Large intestine (tissue), 3 donors: ENCODE measurements at regions not wholly inside any gene's neighbourhood (a gene's known extent, or its start where the extent isn't known, plus 50 kb on each side); places are given as distances from the start of the nearest gene placed in this dataset.

Experiments used
- DNase-seq, 2 donors: peaks; one replicate each; pipeline versions ENCODE4 v3.0.0 to v3.0.0-alpha.2; 2013
- H3K27ac ChIP-seq: one replicate; pipeline ENCODE4 v1.5.1; 2013; ENCODE audit warnings: low read length
- H3K27me3 ChIP-seq: 2 replicates; pipeline ENCODE4 v1.6.1; 2013; ENCODE audit warnings: low read length; ENCODE audit not compliant: control insufficient read depth, insufficient read depth
- H3K36me3 ChIP-seq: 2 replicates; pipeline ENCODE4 v1.6.1; 2013; ENCODE audit warnings: low read length; ENCODE audit not compliant: control insufficient read depth, insufficient read depth
- H3K4me1 ChIP-seq: one replicate; pipeline ENCODE4 v1.6.1; 2013; ENCODE audit warnings: low read length; ENCODE audit not compliant: control insufficient read depth, insufficient read depth
- H3K4me3 ChIP-seq: one replicate; pipeline ENCODE4 v1.5.1; 2013; ENCODE audit warnings: low read length
- H3K9me3 ChIP-seq: one replicate; pipeline ENCODE4 v1.6.1; 2013; ENCODE audit warnings: mild to moderate bottlenecking, low read depth, low read length, moderate library complexity; ENCODE audit not compliant: control insufficient read depth
- WGBS: methylation state at CpG from one replicate; pipeline ENCODE4 v1.1.5; 2013; ENCODE audit warnings: low lambda C conversion rate; ENCODE audit not compliant: insufficient coverage; 5-methylcytosine and 5-hydroxymethylcytosine counted together

GRCh38 chr2:226424971-226425370 lies 374.6 kb downstream of the IRS1 start:
- peaks cover 14% of the 10 kb centered on the region for H3K4me1 ChIP-seq
- no peaks in the 10 kb centered on the region for H3K27me3 ChIP-seq
- H3K9me3 ChIP-seq = no peaks in the 10 kb centered on the region
- no peak overlapping the region for H3K4me3 ChIP-seq
- no peak for DNase-seq
- H3K27ac ChIP-seq = no peak overlapping the region
- 80% methylated on average over 1 of the region's 3 CpGs for WGBS
- H3K36me3 ChIP-seq = no peaks in the 10 kb centered on the region

- no peak overlapping the region for H3K27ac ChIP-seq
- H3K4me1 ChIP-seq = peaks cover 9% of the 10 kb centered on the region
- H3K9me3 ChIP-seq = no peaks in the 10 kb centered on the region
- WGBS = 60% methylated on average over 1 of the region's 7 CpGs
- no peak overlapping the region for H3K4me3 ChIP-seq
- DNase-seq = no peak
- no peaks in the 10 kb centered on the region for H3K27me3 ChIP-seq
- H3K36me3 ChIP-seq = no peaks in the 10 kb centered on the region
Measured at GRCh38 chr2:226423498-226423960, 376.1 kb downstream of the IRS1 start.

- DNase-seq = no peak
- Histone ChIP-seq H3K4me3 (no peak overlapping the region), H3K36me3 (no peaks in the 10 kb centered on the region), H3K27me3 (no peaks in the 10 kb centered on the region), H3K4me1 (no peaks in the 10 kb centered on the region), H3K27ac (no peak overlapping the region), H3K9me3 (no peaks in the 10 kb centered on the region)
Measured at GRCh38 chr2:226420646-226421045, 379.0 kb downstream of the IRS1 start.

GRCh38 chr2:226418521-226418920 lies 381.1 kb downstream of the IRS1 start:
- no peak for DNase-seq
- H3K36me3 ChIP-seq = no peaks in the 10 kb centered on the region
- no peaks in the 10 kb centered on the region for H3K9me3 ChIP-seq
- H3K4me3 ChIP-seq = no peak overlapping the region
- H3K4me1 ChIP-seq = no peaks in the 10 kb centered on the region
- no peaks in the 10 kb centered on the region for H3K27me3 ChIP-seq
- 80% methylated on average over 1 of the region's 5 CpGs for WGBS
- no peak overlapping the region for H3K27ac ChIP-seq

- Histone ChIP-seq H3K4me3 (no peak overlapping the region), H3K4me1 (peaks cover 12% of the 10 kb centered on the region), H3K36me3 (no peaks in the 10 kb centered on the region), H3K27ac (no peak overlapping the region), H3K9me3 (no peaks in the 10 kb centered on the region), H3K27me3 (no peaks in the 10 kb centered on the region)
- WGBS = no CpG with 5 or more reads among the region's 2 CpGs
- peak in 1 of 2 donors; percentile 4 for DNase-seq
Measured at GRCh38 chr2:226414335-226414734, 385.3 kb downstream of the IRS1 start.

GRCh38 chr2:226413498-226414130 lies 386.0 kb downstream of the IRS1 start:
- DNase-seq = no peak
- Histone ChIP-seq H3K27ac (no peak overlapping the region), H3K36me3 (no peaks in the 10 kb centered on the region), H3K4me3 (no peak overlapping the region), H3K27me3 (no peaks in the 10 kb centered on the region), H3K9me3 (no peaks in the 10 kb centered on the region), H3K4me1 (peaks cover 12% of the 10 kb centered on the region)
- no CpG with 5 or more reads among the region's 2 CpGs for WGBS

- no peaks in the 10 kb centered on the region for H3K9me3 ChIP-seq
- peak overlapping the region; percentile 85 for H3K27ac ChIP-seq
- no peaks in the 10 kb centered on the region for H3K27me3 ChIP-seq
- no peak overlapping the region for H3K4me3 ChIP-seq
- peaks cover 12% of the 10 kb centered on the region for H3K4me1 ChIP-seq
- WGBS = 77% methylated on average over 2 of the region's 4 CpGs
- H3K36me3 ChIP-seq = no peaks in the 10 kb centered on the region
- peak; percentile 36 to 61 for DNase-seq
Measured at GRCh38 chr2:226411727-226412360, 387.8 kb downstream of the IRS1 start.

GRCh38 chr2:226411205-226411604 lies 388.4 kb downstream of the IRS1 start:
- Histone ChIP-seq H3K4me3 (no peak overlapping the region), H3K4me1 (peaks cover 12% of the 10 kb centered on the region), H3K27ac (peak overlapping the region; percentile 85), H3K36me3 (no peaks in the 10 kb centered on the region), H3K9me3 (no peaks in the 10 kb centered on the region), H3K27me3 (no peaks in the 10 kb centered on the region)
- DNase-seq = no peak
- WGBS = 100% methylated on average over 1 of the region's 3 CpGs

GRCh38 chr2:226410247-226410835 lies 389.3 kb downstream of the IRS1 start:
- no peak overlapping the region for H3K27ac ChIP-seq
- H3K9me3 ChIP-seq = no peaks in the 10 kb centered on the region
- H3K4me1 ChIP-seq = peaks cover 12% of the 10 kb centered on the region
- 100% methylated on average over 1 of the region's 4 CpGs for WGBS
- no peaks in the 10 kb centered on the region for H3K36me3 ChIP-seq
- H3K4me3 ChIP-seq = no peak overlapping the region
- no peak for DNase-seq
- no peaks in the 10 kb centered on the region for H3K27me3 ChIP-seq

- Histone ChIP-seq H3K27ac (no peak overlapping the region), H3K36me3 (no peaks in the 10 kb centered on the region), H3K9me3 (no peaks in the 10 kb centered on the region), H3K27me3 (no peaks in the 10 kb centered on the region), H3K4me1 (peaks cover 12% of the 10 kb centered on the region), H3K4me3 (no peak overlapping the region)
- no CpG with 5 or more reads among the region's 1 CpG for WGBS
- no peak for DNase-seq
Measured at GRCh38 chr2:226409134-226409533, 390.5 kb downstream of the IRS1 start.
